Smooth muscle cell (in vitro differentiated cells): ENCODE measurements at regions not wholly inside any gene's neighbourhood (a gene's known extent, or its start where the extent isn't known, plus 50 kb on each side); places are given as distances from the start of the nearest gene placed in this dataset.

Experiments
- DNase-seq: peaks from one replicate; lab custom pipeline; 2025; ENCODE audit not compliant: unreplicated experiment; lab: John Stamatoyannopoulos, UW
- H2AFZ ChIP-seq: fragments of 200-600 bp; sonication (generic); 2 replicates; pipeline ENCODE4 v1.6.0; 2016; ENCODE audit warnings: antibody characterized with exemption, low read depth, mild to moderate bottlenecking
- H3F3A ChIP-seq: fragments of 200-600 bp; sonication (generic); 2 replicates; pipeline ENCODE4 v1.6.0; 2017; ENCODE audit warnings: antibody characterized with exemption, low read depth
- H3K27ac ChIP-seq: fragments of 200-600 bp; sonication (generic); 2 replicates; pipeline ENCODE4 v1.5.1; 2016; ENCODE audit warnings: low read depth, mild to moderate bottlenecking
- H3K27me3 ChIP-seq: fragments of 200-600 bp; sonication (generic); 2 replicates; pipeline ENCODE4 v1.6.1; 2016; ENCODE audit warnings: low read depth, mild to moderate bottlenecking
- H3K36me3 ChIP-seq: fragments of 200-600 bp; sonication (generic); 2 replicates; pipeline ENCODE4 v1.5.1; 2016; ENCODE audit warnings: low read depth
- H3K4me1 ChIP-seq: fragments of 200-600 bp; sonication (generic); 2 replicates; pipeline ENCODE4 v1.5.1; 2016; ENCODE audit warnings: low read depth
- H3K4me2 ChIP-seq: fragments of 200-600 bp; sonication (generic); 2 replicates; pipeline ENCODE4 v1.6.0; 2016; ENCODE audit warnings: mild to moderate bottlenecking
- H3K4me3 ChIP-seq: fragments of 200-600 bp; sonication (generic); 2 replicates; pipeline ENCODE4 v1.5.1; 2016; ENCODE audit warnings: mild to moderate bottlenecking
- H3K79me2 ChIP-seq: fragments of 200-600 bp; sonication (generic); 2 replicates; pipeline ENCODE4 v1.6.0; 2016; ENCODE audit warnings: low read depth, mild to moderate bottlenecking
- H3K9ac ChIP-seq: fragments of 200-600 bp; sonication (generic); 2 replicates; pipeline ENCODE4 v1.6.0; 2016; ENCODE audit warnings: low read depth
- H3K9me3 ChIP-seq: fragments of 200-600 bp; sonication (generic); replicated peaks from 2 replicates; pipeline ENCODE4 v1.5.1; 2016; ENCODE audit warnings: low read depth
- H4K20me1 ChIP-seq: fragments of 200-600 bp; sonication (generic); 2 replicates; pipeline ENCODE4 v1.6.0; 2016; ENCODE audit warnings: low read depth
- CTCF ChIP-seq: fragments of 200-600 bp; sonication (generic); IDR thresholded peaks from 2 replicates; pipeline ENCODE4 v1.5.1; 2017; ENCODE audit warnings: borderline replicate concordance, mild to moderate bottlenecking, antibody characterized with exemption; ENCODE audit not compliant: insufficient read depth, poor library complexity, severe bottlenecking
- whole genome bisulfite sequencing: methylation state at CpG from one replicate; pipeline ENCODE4 v1.1.7; 2016; ENCODE audit warnings: low lambda C conversion rate; 5-methylcytosine and 5-hydroxymethylcytosine counted together

GRCh38 chr3:67819447-67819846 lies 165.0 kb upstream of the SUCLG2 start:
- Histone ChIP-seq H3K27me3 (no peaks in the 10 kb centered on the region), H3F3A (no peaks in the 10 kb centered on the region), H3K9ac (no peak overlapping the region), H3K4me2 (no peak overlapping the region), H3K4me1 (no peaks in the 10 kb centered on the region), H3K79me2 (no peaks in the 10 kb centered on the region), H3K36me3 (no peaks in the 10 kb centered on the region), H3K27ac (no peak overlapping the region), H3K4me3 (no peak overlapping the region), H3K9me3 (no peaks in the 10 kb centered on the region), H4K20me1 (no peaks in the 10 kb centered on the region), H2AFZ (no peak overlapping the region)
- TF ChIP-seq CTCF = peak; percentile 40
- DNase-seq = no peak
- 43% methylated on average over 1 of the region's 1 CpG for WGBS

- Histone ChIP-seq H3K4me1 (no peaks in the 10 kb centered on the region), H3K36me3 (no peaks in the 10 kb centered on the region), H3F3A (no peaks in the 10 kb centered on the region), H3K27ac (no peak overlapping the region), H3K9me3 (no peaks in the 10 kb centered on the region), H3K4me3 (no peak overlapping the region), H3K9ac (no peak overlapping the region), H2AFZ (no peak overlapping the region), H3K27me3 (no peaks in the 10 kb centered on the region), H4K20me1 (no peaks in the 10 kb centered on the region), H3K79me2 (no peaks in the 10 kb centered on the region), H3K4me2 (no peak overlapping the region)
- no peak for TF ChIP-seq CTCF
- DNase-seq = no peak
- 83% methylated on average over 4 of the region's 4 CpGs for WGBS
Measured at GRCh38 chr3:67809370-67809935, 155.0 kb upstream of the SUCLG2 start.

GRCh38 chr3:67808906-67809305 lies 154.5 kb upstream of the SUCLG2 start:
- Histone ChIP-seq H2AFZ (no peak overlapping the region), H4K20me1 (no peaks in the 10 kb centered on the region), H3K4me1 (no peaks in the 10 kb centered on the region), H3K4me3 (no peak overlapping the region), H3F3A (no peaks in the 10 kb centered on the region), H3K27me3 (no peaks in the 10 kb centered on the region), H3K36me3 (no peaks in the 10 kb centered on the region), H3K9ac (no peak overlapping the region), H3K4me2 (no peak overlapping the region), H3K27ac (no peak overlapping the region), H3K79me2 (no peaks in the 10 kb centered on the region), H3K9me3 (no peaks in the 10 kb centered on the region)
- 79% methylated on average over 3 of the region's 3 CpGs for WGBS
- TF ChIP-seq CTCF = no peak
- DNase-seq = no peak

- TF ChIP-seq CTCF = no peak
Measured at GRCh38 chr3:67804578-67804977, 150.2 kb upstream of the SUCLG2 start.

More at GRCh38 chr3:67804578-67804977, 150.2 kb upstream of the SUCLG2 start:
- no peaks in the 10 kb centered on the region for H3K4me1 ChIP-seq
- no peaks in the 10 kb centered on the region for H3K36me3 ChIP-seq
- H4K20me1 ChIP-seq = no peaks in the 10 kb centered on the region
- no peak overlapping the region for H3K4me3 ChIP-seq
- H3K27me3 ChIP-seq = no peaks in the 10 kb centered on the region
- 65% methylated on average over 3 of the region's 3 CpGs for WGBS
- no peaks in the 10 kb centered on the region for H3K79me2 ChIP-seq
- H3K9ac ChIP-seq = no peak overlapping the region
- H2AFZ ChIP-seq = no peak overlapping the region
- no peaks in the 10 kb centered on the region for H3F3A ChIP-seq
- H3K27ac ChIP-seq = no peak overlapping the region
- peaks cover 4% of the 10 kb centered on the region for H3K9me3 ChIP-seq
- no peak for DNase-seq
- H3K4me2 ChIP-seq = no peak overlapping the region
